IMR-90 (cell line): ENCODE measurements at regions not wholly inside any gene's neighbourhood (a gene's known extent, or its start where the extent isn't known, plus 50 kb on each side); places are given as distances from the start of the nearest gene placed in this dataset.

ENCODE experiments used
- ATAC-seq: fragments of 200-7000 bp; cut with Tn5 transposase; 2 replicates; pipeline ENCODE4 v1.9.1; 2020; ENCODE audit warnings: low read depth, mild to moderate bottlenecking, moderate library complexity
- BruUV-seq: library from RNA; stranded (reverse); fragments of 400-500 nt; replicated peaks from 2 replicates; lab custom pipeline; 2021; lab: Mats Ljungman, UMichigan
- CTCF ChIA-PET: fragments of 300-600 bp; formaldehyde crosslinking; extraction: SDS; loops from one replicate; lab custom pipeline; 2021; ENCODE audit warnings: antibody characterized with exemption; lab: Yijun Ruan, JAX
- POLR2A ChIA-PET: fragments of 300-600 bp; sonication (Branson Sonifier 250); formaldehyde crosslinking; loops from one replicate; lab custom pipeline; 2022; ENCODE audit warnings: antibody characterized with exemption; ENCODE audit not compliant: unreplicated experiment; lab: Charles Lee
- DNase-seq: peaks from one replicate; pipeline ENCODE4 v3.0.0; 2013
- H2AFZ ChIP-seq: replicated peaks from 2 replicates; pipeline ENCODE3; 2013; ENCODE audit warnings: low read length, mild to moderate bottlenecking; ENCODE audit not compliant: poor library complexity
- H2AK5ac ChIP-seq: 2 replicates; pipeline ENCODE4 v1.6.1; 2013; ENCODE audit warnings: low read depth, low read length, inconsistent platforms
- H2AK9ac ChIP-seq: replicated peaks from 2 replicates; pipeline ENCODE3; 2013; ENCODE audit warnings: mild to moderate bottlenecking, low read depth, low read length, moderate library complexity; ENCODE audit not compliant: poor library complexity
- H2BK120ac ChIP-seq: 2 replicates; pipeline ENCODE4 v1.6.1; 2013; ENCODE audit warnings: low read depth, low read length, inconsistent platforms
- H2BK15ac ChIP-seq: 3 replicates; pipeline ENCODE4 v1.6.1; 2013; ENCODE audit warnings: low read depth, low read length, inconsistent platforms
- H2BK20ac ChIP-seq: 2 replicates; pipeline ENCODE4 v1.6.1; 2013; ENCODE audit warnings: low read depth, mild to moderate bottlenecking, inconsistent platforms, low read length, moderate library complexity
- H2BK5ac ChIP-seq: 2 replicates; pipeline ENCODE4 v1.6.1; 2013; ENCODE audit warnings: mild to moderate bottlenecking, low read depth, low read length, inconsistent platforms; ENCODE audit not compliant: poor library complexity, severe bottlenecking
- H3K14ac ChIP-seq: replicated peaks from 2 replicates; pipeline ENCODE4 v1.6.1; 2013; ENCODE audit warnings: low read depth, low read length, inconsistent platforms
- H3K18ac ChIP-seq: 2 replicates; pipeline ENCODE4 v1.6.1; 2013; ENCODE audit warnings: low read depth, low read length, control low read depth
- H3K23ac ChIP-seq: 2 replicates; pipeline ENCODE4 v1.6.1; 2013; ENCODE audit warnings: low read depth, low read length, inconsistent platforms
- H3K27ac ChIP-seq: 2 replicates; pipeline ENCODE4 v1.5.1; 2013; ENCODE audit warnings: mild to moderate bottlenecking, control low read depth, low read length; ENCODE audit not compliant: insufficient read depth
- H3K27me3 ChIP-seq: 2 replicates; pipeline ENCODE4 v1.6.1; 2013; ENCODE audit warnings: low read length; ENCODE audit not compliant: control insufficient read depth, insufficient read depth
- H3K36me3 ChIP-seq: 2 replicates; pipeline ENCODE4 v1.6.1; 2013; ENCODE audit warnings: low read length, mixed read lengths; ENCODE audit not compliant: control insufficient read depth, insufficient read depth
- H3K4ac ChIP-seq: 2 replicates; pipeline ENCODE4 v1.6.1; 2013; ENCODE audit warnings: low read depth, low read length, inconsistent platforms
- H3K4me1 ChIP-seq: 2 replicates; pipeline ENCODE4 v1.6.1; 2013; ENCODE audit warnings: low read length, mixed read lengths; ENCODE audit not compliant: control insufficient read depth, insufficient read depth
- H3K4me2 ChIP-seq: 2 replicates; pipeline ENCODE4 v1.6.1; 2013; ENCODE audit warnings: low read depth, mild to moderate bottlenecking, control low read depth, low read length, moderate library complexity
- H3K4me3 ChIP-seq: 2 replicates; pipeline ENCODE4 v1.5.1; 2013; ENCODE audit warnings: low read depth, mild to moderate bottlenecking, control low read depth, low read length, moderate library complexity; ENCODE audit not compliant: insufficient read depth
- H3K56ac ChIP-seq: 2 replicates; pipeline ENCODE4 v1.6.1; 2013; ENCODE audit warnings: low read length, inconsistent platforms; ENCODE audit not compliant: insufficient read depth; ENCODE audit errors: extremely low read depth
- H3K79me1 ChIP-seq, 2 experiments: 2 replicates each; pipeline ENCODE4 v1.6.1; 2013; ENCODE audit warnings: low read length in 2 of 2, inconsistent platforms in 1 of 2, low read depth in 1 of 2
- H3K9ac ChIP-seq: 2 replicates; pipeline ENCODE4 v1.6.1; 2013; ENCODE audit warnings: low read depth, low read length, control low read depth
- H3K9me1 ChIP-seq: 2 replicates; pipeline ENCODE4 v1.6.1; 2013; ENCODE audit warnings: low read length, inconsistent platforms; ENCODE audit not compliant: insufficient read depth
- H3K9me3 ChIP-seq: 2 replicates; pipeline ENCODE4 v1.6.1; 2013; ENCODE audit warnings: low read length; ENCODE audit not compliant: control insufficient read depth, insufficient read depth
- H4K20me1 ChIP-seq: 2 replicates; pipeline ENCODE4 v1.6.1; 2013; ENCODE audit warnings: low read length, inconsistent platforms; ENCODE audit not compliant: insufficient read depth
- H4K5ac ChIP-seq: 2 replicates; pipeline ENCODE4 v1.6.1; 2013; ENCODE audit warnings: mild to moderate bottlenecking, low read depth, low read length, control low read depth
- H4K8ac ChIP-seq, 2 experiments: 2 replicates each; pipeline ENCODE4 v1.6.1; 2013; ENCODE audit warnings: low read depth in 2 of 2, low read length in 2 of 2, control low read depth in 1 of 2, inconsistent platforms in 1 of 2
- H4K91ac ChIP-seq: 2 replicates; pipeline ENCODE4 v1.6.1; 2013; ENCODE audit warnings: low read depth, low read length, inconsistent platforms; ENCODE audit not compliant: insufficient read depth
- BHLHE40 ChIP-seq: fragments of 150-350 bp; IDR thresholded peaks from 2 replicates; pipeline ENCODE4 v1.6.1; 2016; ENCODE audit warnings: mild to moderate bottlenecking, low read depth, low read length
- CHD1 ChIP-seq: IDR thresholded peaks from 2 replicates; pipeline ENCODE4 v1.6.1; 2012; ENCODE audit warnings: low read depth, low read length, improper control_type of control experiment
- CTCF ChIP-seq: conservative IDR thresholded peaks from 2 replicates; pipeline ENCODE4 v1.5.1; 2012; ENCODE audit warnings: mild to moderate bottlenecking, low read depth, low read length, improper control_type of control experiment
- ELK1 ChIP-seq: fragments of 150-350 bp; IDR thresholded peaks from 2 replicates; pipeline ENCODE4 v1.6.1; 2016; ENCODE audit warnings: low read depth, mild to moderate bottlenecking, low read length, moderate library complexity, borderline replicate concordance
- FOS ChIP-seq: fragments of 150-350 bp; IDR thresholded peaks from 2 replicates; pipeline ENCODE4 v1.6.1; 2016; ENCODE audit warnings: low read depth, low read length
- MAFK ChIP-seq: IDR thresholded peaks from 2 replicates; pipeline ENCODE4 v1.6.1; 2012; ENCODE audit warnings: low read depth, low read length, improper control_type of control experiment
- MXI1 ChIP-seq: IDR thresholded peaks from 2 replicates; pipeline ENCODE4 v1.6.1; 2012; ENCODE audit warnings: low read depth, mild to moderate bottlenecking, low read length, moderate library complexity, borderline replicate concordance
- NFE2L2 ChIP-seq: fragments of 150-350 bp; IDR thresholded peaks from 2 replicates; pipeline ENCODE4 v1.6.1; 2016; ENCODE audit warnings: low read depth, mild to moderate bottlenecking, low read length
- RAD21 ChIP-seq: IDR thresholded peaks from 2 replicates; pipeline ENCODE4 v1.6.1; 2012; ENCODE audit warnings: low read length, improper control_type of control experiment
- RCOR1 ChIP-seq: IDR thresholded peaks from 2 replicates; pipeline ENCODE4 v1.6.1; 2012; ENCODE audit warnings: mild to moderate bottlenecking, low read length, improper control_type of control experiment; ENCODE audit not compliant: insufficient replicate concordance
- RFX5 ChIP-seq: IDR thresholded peaks from 2 replicates; pipeline ENCODE4 v1.8.0; 2012; ENCODE audit warnings: low read depth, mild to moderate bottlenecking, low read length, moderate library complexity
- SMC3 ChIP-seq: fragments of 150-350 bp; IDR thresholded peaks from 2 replicates; pipeline ENCODE4 v1.6.1; 2016; ENCODE audit warnings: low read depth, mild to moderate bottlenecking, antibody characterized with exemption, low read length, moderate library complexity
- USF2 ChIP-seq: fragments of 150-350 bp; IDR thresholded peaks from 2 replicates; pipeline ENCODE4 v1.6.1; 2017; ENCODE audit warnings: mild to moderate bottlenecking, antibody characterized with exemption, low read length, low read depth
- dilution Hi-C: fragments of 300-500 bp; cut with HindIII; formaldehyde crosslinking; loops from one replicate; pipeline ENCODE4 v1.14.3; 2018; ENCODE audit warnings: low sequenced_read_pairs; ENCODE audit not compliant: unreplicated experiment
- in situ Hi-C: fragments of 300-500 bp; cut with MboI; formaldehyde crosslinking; loops from 3 replicates; pipeline ENCODE4 v1.14.3; 2019; ENCODE audit warnings: low sequenced_read_pairs, inconsistent platforms, mixed read lengths
- intact Hi-C: fragments of 100-400 bp; cut with micrococcal nuclease; formaldehyde crosslinking; loops from 2 replicates; pipeline ENCODE4 v1.10.0; 2022

- no peak overlapping the region for H4K8ac ChIP-seq
- ATAC-seq = no peak
Measured at GRCh38 chr3:141815667-141816066, 52.5 kb downstream of the GRK7 start.

More at GRCh38 chr3:141815667-141816066, 52.5 kb downstream of the GRK7 start:
- H3K27ac ChIP-seq = no peak overlapping the region
- H2AK5ac ChIP-seq = no peak overlapping the region
- H3K36me3 ChIP-seq = no peaks in the 10 kb centered on the region
- POLR2A ChIA-PET = no interaction called here
- dilution Hi-C loops = no loop called here
- H3K14ac ChIP-seq = no peak overlapping the region
- no peak overlapping the region for H3K23ac ChIP-seq
- H3K4me3 ChIP-seq = no peak overlapping the region
- no peaks in the 10 kb centered on the region for H3K9me1 ChIP-seq
- in situ Hi-C loops = no loop called here
- H2AK9ac ChIP-seq = no peak overlapping the region
- DNase-seq = no peak
- no peak overlapping the region for H2BK120ac ChIP-seq
- intact Hi-C loops = no loop called here
- CTCF ChIA-PET = no interaction called here
- H3K56ac ChIP-seq = no peak overlapping the region
- H3K18ac ChIP-seq = no peak overlapping the region
- H3K4me1 ChIP-seq = peaks cover 2% of the 10 kb centered on the region; the same call in 1 of the 2 replicates
- no TSS peak for BruUV-seq
- no peak overlapping the region for H2BK5ac ChIP-seq
- TF ChIP-seq SMC3 = no peak
- TF ChIP-seq RCOR1 = no peak
- no peak for TF ChIP-seq MXI1
- TF ChIP-seq FOS = no peak
- TF ChIP-seq RAD21 = no peak
- TF ChIP-seq CHD1 = no peak
- TF ChIP-seq BHLHE40 = no peak
- no peak for TF ChIP-seq CTCF
- no peak for TF ChIP-seq ELK1
- TF ChIP-seq NFE2L2 = no peak
- TF ChIP-seq USF2 = no peak
- TF ChIP-seq RFX5 = no peak
- no peak for TF ChIP-seq MAFK
- no peak overlapping the region for H3K4ac ChIP-seq
- H4K5ac ChIP-seq = no peak overlapping the region
- H3K79me1 ChIP-seq = no peaks in the 10 kb centered on the region
- no peak overlapping the region for H3K9ac ChIP-seq
- H4K91ac ChIP-seq = no peak overlapping the region
- peaks cover 3% of the 10 kb centered on the region for H3K9me3 ChIP-seq
- no peak overlapping the region for H3K4me2 ChIP-seq
- peaks cover 26% of the 10 kb centered on the region for H3K27me3 ChIP-seq
- H2AFZ ChIP-seq = no peak overlapping the region
- H2BK15ac ChIP-seq = no peak overlapping the region
- no peak overlapping the region for H2BK20ac ChIP-seq
- H4K20me1 ChIP-seq = no peaks in the 10 kb centered on the region
